CD4-positive, alpha-beta T cell treated with Interleukin-4 for 1 hour (primary cell): ENCODE measurements at regions not wholly inside any gene's neighbourhood (a gene's known extent, or its start where the extent isn't known, plus 50 kb on each side); places are given as distances from the start of the nearest gene placed in this dataset.

ENCODE experiments used
- DNase-seq, 2 donors: peaks; one replicate each; pipeline ENCODE4 v3.0.0-alpha.2; 2020 to 2022

GRCh38 chr13:23984546-23984945 lies 87.2 kb upstream of the C1QTNF9B start:
- DNase-seq, result no peak

DNA sequence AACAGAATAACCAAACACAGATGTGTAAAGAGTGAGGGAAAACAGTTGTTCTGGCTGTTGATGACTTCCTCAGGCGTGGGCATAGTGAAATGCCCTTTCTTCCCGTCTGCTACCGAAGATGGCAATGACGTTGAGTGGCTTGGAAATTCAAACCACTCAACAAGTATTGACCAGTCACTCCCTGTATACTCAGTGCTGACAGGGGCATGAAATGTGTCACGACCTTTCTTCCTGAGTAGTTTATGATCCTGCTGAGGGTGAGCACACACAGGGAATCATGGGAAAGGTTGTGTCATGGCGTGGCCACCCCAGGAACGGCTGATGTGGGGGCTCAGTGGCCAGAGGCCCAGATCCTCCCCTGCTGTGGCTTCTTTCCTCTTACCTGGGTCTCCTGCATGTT lies 87.8 kb upstream of the C1QTNF9B start:
- DNase-seq, result no peak

- no peak for DNase-seq
Measured at GRCh38 chr13:23985839-23986238, 88.5 kb upstream of the C1QTNF9B start.

- DNase-seq, result no peak
Measured at GRCh38 chr13:23986619-23987018, 89.3 kb upstream of the C1QTNF9B start.

DNA sequence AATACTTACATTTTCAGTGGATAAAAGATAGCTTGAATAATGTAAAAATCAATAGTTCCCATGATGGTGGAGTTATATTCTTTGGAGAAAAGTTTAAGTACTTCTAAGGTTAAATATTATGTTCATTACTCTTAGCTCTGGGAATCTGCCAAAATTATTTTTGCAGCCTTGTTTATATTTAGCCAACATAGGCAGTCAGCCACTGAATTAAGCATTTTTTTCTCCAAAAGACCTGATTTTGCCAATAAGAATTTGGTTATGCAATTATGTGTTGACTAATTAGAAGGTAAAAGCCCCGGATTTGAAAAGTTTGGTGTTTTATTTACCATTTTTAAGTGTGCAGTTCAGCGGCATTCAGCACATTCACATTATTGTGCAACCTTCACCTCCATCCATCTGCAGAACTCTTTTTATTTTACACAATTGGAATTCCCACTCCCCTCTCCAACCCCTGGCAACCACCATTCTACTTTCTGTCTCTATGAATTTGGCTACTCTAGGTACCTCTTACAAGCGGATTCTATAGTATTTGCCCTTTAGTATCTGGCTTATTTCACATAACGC lies 90.1 kb upstream of the C1QTNF9B start:
- DNase-seq, result no peak

DNA sequence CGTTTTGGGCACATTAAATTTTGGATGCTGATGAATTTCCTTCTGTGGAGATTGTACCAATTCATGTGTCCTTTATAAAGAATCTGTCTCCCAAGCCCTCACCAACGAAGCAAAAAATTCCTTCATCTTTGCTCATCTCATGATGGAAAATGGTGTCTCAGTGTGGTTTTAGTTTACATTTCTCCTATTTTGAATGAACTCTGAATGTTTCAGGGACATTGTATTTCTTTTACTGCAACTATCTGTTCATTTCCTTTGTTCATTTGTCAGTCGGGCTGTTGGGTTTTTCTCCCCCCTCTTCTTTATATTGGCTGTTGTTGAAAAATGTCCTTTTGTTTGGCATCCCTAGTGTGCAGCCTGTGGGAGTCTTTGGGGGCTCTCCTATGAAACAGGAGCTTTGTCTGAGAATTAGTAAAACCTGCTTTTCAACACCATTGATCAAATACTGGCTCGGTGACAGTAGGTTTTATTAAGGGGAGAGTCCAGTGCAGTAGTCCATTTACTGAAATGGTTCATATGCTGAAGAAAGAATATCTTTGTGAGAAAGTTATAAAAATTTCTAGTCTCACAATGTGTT lies 91.3 kb upstream of the C1QTNF9B start:
- DNase-seq, result no peak

DNA sequence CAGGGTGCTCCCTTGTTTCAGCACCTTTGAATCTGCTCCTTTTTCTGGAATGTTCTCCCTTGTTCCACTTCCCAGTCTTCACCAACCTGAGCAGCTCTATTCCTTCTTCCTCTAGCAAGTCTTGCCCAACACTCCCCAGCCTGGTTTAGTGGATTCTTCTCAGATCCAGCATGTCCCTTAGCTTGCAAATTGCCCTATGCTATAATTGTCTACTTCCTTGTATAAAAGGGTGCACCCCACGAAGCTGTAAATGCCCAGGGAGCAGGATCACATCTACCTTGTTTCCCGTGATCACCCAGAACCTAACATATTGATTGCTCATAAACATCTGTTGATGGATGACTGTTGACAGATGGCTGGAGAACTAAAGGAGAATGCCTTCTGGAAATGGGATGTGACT lies 93.2 kb upstream of the C1QTNF9B start:
- no peak for DNase-seq

- no peak for DNase-seq
Measured at GRCh38 chr13:23991119-23991518, 93.8 kb upstream of the C1QTNF9B start.

GRCh38 chr13:23992781-23993679 lies 95.7 kb upstream of the C1QTNF9B start:
- DNase-seq, result no peak

- DNase-seq, result no peak
Measured at GRCh38 chr13:23993680-23993985, 96.3 kb upstream of the C1QTNF9B start.

DNA sequence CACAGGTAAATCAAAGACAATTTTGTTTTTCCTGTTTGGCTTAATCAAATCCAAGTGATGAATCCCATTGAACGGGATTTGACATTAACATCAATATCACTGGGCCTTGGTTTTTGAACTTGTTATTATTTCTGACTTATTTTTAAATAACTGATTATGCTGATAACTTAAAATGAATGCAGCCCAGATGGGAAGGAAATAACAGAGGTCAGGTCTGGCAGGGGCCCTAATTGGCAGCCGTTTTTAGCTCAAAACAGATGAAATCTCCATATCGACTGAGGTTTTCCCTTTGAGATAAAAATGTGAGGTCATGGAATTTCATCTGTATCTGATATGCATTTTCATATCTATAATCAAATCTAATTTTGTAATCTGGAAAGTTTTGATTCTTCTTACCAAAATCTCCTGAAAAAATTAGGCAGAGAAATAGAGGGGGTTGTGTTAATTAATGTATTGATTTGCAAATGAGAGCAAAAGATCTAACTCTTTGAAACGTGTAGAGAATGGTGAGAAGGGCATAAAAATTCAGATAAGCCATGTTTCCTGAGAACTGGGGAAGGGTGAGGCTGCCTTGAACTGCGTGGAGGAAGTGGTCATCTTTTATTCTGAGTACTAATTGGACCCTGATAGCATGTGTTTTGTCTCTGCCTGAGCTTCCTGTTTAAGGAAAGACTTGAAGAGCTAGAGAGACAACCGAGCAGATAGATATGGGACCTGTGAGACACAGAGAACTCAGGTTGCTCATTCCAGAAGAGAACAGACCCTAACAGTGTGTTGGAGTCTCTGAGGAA lies 98.2 kb upstream of the C1QTNF9B start:
- no peak for DNase-seq

- no peak for DNase-seq
Measured at GRCh38 chr13:23996456-23996855, 99.2 kb upstream of the C1QTNF9B start.

GRCh38 chr13:23999424-23999823 lies 102.1 kb upstream of the C1QTNF9B start:
- DNase-seq, result no peak

DNA sequence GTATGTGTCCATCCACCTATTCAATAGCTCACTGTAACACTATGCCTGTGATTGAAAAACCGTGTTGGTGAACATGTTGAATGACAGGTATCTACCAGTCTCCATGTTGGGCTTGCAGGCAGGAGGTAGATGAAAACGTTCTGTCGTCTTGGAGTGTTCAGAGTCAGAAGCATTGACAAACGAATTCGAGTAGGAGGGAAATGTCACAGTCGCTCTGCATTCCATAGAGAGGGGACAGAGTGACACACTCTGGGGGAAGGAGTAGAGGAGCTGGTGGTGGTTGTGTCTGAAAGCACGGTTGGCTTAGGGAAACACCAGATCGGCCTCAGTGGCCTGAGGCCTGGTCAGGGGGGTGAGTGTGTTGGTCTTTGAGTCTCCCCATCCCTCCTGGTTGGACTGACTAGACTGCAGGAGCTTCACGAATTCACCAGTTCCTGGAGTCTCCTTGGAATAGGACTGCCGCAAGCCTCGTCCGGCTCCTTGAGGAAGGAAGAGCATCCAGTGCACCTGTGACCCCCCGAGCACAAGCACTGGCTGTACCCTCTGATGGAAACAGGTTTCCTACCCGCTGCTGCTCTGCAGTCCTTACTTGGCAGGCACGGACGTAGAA lies 105.0 kb upstream of the C1QTNF9B start:
- DNase-seq, result no peak

GRCh38 chr13:24004142-24004899 lies 107.0 kb upstream of the C1QTNF9B start:
- no peak for DNase-seq

- no peak for DNase-seq
Measured at GRCh38 chr13:24004971-24005370, 107.7 kb upstream of the C1QTNF9B start.

- no peak for DNase-seq
Measured at GRCh38 chr13:24005755-24006281, 108.5 kb upstream of the C1QTNF9B start.

GRCh38 chr13:24006520-24007248 lies 109.4 kb upstream of the C1QTNF9B start:
- DNase-seq, result no peak

GRCh38 chr13:24007979-24008620 lies 110.8 kb upstream of the C1QTNF9B start:
- no peak for DNase-seq

- DNase-seq, result no peak
Measured at GRCh38 chr13:24008679-24009078, 111.4 kb upstream of the C1QTNF9B start.

GRCh38 chr13:24011266-24011665 lies 114.0 kb upstream of the C1QTNF9B start:
- DNase-seq, result no peak
